Liver (tissue), 8 donors: ENCODE measurements at regions not wholly inside any gene's neighbourhood (a gene's known extent, or its start where the extent isn't known, plus 50 kb on each side); places are given as distances from the start of the nearest gene placed in this dataset.

Experiments
- DNase-seq: peaks from one replicate; pipeline ENCODE4 v3.0.0-alpha.2; 2017; ENCODE audit warnings: low spot score
- H3K27ac ChIP-seq, 2 donors: one replicate each; pipeline ENCODE4 v1.7.0; 2013; ENCODE audit warnings: inconsistent platforms in 2 of 2, low read length in 2 of 2, control low read depth in 1 of 2, low read depth in 1 of 2, mild to moderate bottlenecking in 1 of 2
- H3K27me3 ChIP-seq, 4 donors: one replicate each; pipeline versions ENCODE4 v1.6.1 to v1.7.0; 2013; ENCODE audit warnings: low read length in 3 of 4, inconsistent platforms in 1 of 4, mild to moderate bottlenecking in 1 of 4, moderate library complexity in 1 of 4; ENCODE audit not compliant: control insufficient read depth in 4 of 4, insufficient read depth in 4 of 4
- H3K36me3 ChIP-seq, 4 donors: one replicate each; pipeline versions ENCODE4 v1.6.1 to v1.7.0; 2013; ENCODE audit warnings: low read length in 3 of 4, mild to moderate bottlenecking in 3 of 4, low read depth in 1 of 4, moderate library complexity in 1 of 4; ENCODE audit not compliant: control insufficient read depth in 4 of 4, insufficient read depth in 3 of 4
- H3K4me1 ChIP-seq, 4 donors: one replicate each; pipeline versions ENCODE4 v1.6.1 to v1.7.0; 2013; ENCODE audit warnings: low read length in 3 of 4, mild to moderate bottlenecking in 3 of 4, moderate library complexity in 1 of 4; ENCODE audit not compliant: control insufficient read depth in 4 of 4, insufficient read depth in 4 of 4
- H3K4me3 ChIP-seq, 3 donors: one replicate each; pipeline versions ENCODE4 v1.6.1 to v1.7.0; 2013; ENCODE audit warnings: low read length in 3 of 3, control low read depth in 1 of 3, low read depth in 1 of 3, mild to moderate bottlenecking in 1 of 3
- H3K9ac ChIP-seq, 2 donors: one replicate each; pipeline ENCODE4 v1.7.0; 2013; ENCODE audit warnings: low read length in 2 of 2, mild to moderate bottlenecking in 2 of 2, moderate library complexity in 2 of 2, control low read depth in 1 of 2, low read depth in 1 of 2
- H3K9me3 ChIP-seq, 4 donors: one replicate each; pipeline versions ENCODE4 v1.6.1 to v1.7.0; 2013; ENCODE audit warnings: low read length in 3 of 4; ENCODE audit not compliant: control insufficient read depth in 4 of 4
- EGR1 ChIP-seq, 2 donors: IDR thresholded peaks; 2 replicates each; pipeline ENCODE4 v1.6.1; 2016 to 2018; ENCODE audit warnings: antibody characterized with exemption in 2 of 2, low read depth in 2 of 2
- FOXA1 ChIP-seq: IDR thresholded peaks from 2 replicates; pipeline ENCODE4 v1.6.1; 2016; ENCODE audit warnings: antibody characterized with exemption
- FOXA2 ChIP-seq: IDR thresholded peaks from 2 replicates; pipeline ENCODE4 v1.6.1; 2016; ENCODE audit warnings: antibody characterized with exemption
- GABPA ChIP-seq, 2 donors: IDR thresholded peaks in 1 of 2; conservative IDR thresholded peaks in 1 of 2; 2 replicates each; pipeline ENCODE4 v1.6.1; 2016; ENCODE audit warnings: antibody characterized with exemption in 2 of 2, mild to moderate bottlenecking in 1 of 2, moderate library complexity in 1 of 2
- HNF4A ChIP-seq, 2 donors: conservative IDR thresholded peaks; 2 replicates each; pipeline ENCODE4 v1.6.1; 2016; ENCODE audit warnings: antibody characterized with exemption in 2 of 2, mild to moderate bottlenecking in 2 of 2
- HNF4G ChIP-seq: IDR thresholded peaks from 2 replicates; pipeline ENCODE4 v1.6.1; 2016; ENCODE audit warnings: antibody characterized with exemption
- JUND ChIP-seq, 2 donors: IDR thresholded peaks; 2 replicates each; pipeline ENCODE4 v1.6.1; 2016; ENCODE audit warnings: antibody characterized with exemption in 2 of 2
- NR2F2 ChIP-seq: IDR thresholded peaks from 2 replicates; pipeline ENCODE4 v1.6.1; 2016; ENCODE audit warnings: antibody characterized with exemption
- RAD21 ChIP-seq, 2 donors: IDR thresholded peaks; 2 replicates each; pipeline ENCODE4 v1.6.1; 2016; ENCODE audit warnings: antibody characterized with exemption in 2 of 2, mild to moderate bottlenecking in 2 of 2
- REST ChIP-seq: IDR thresholded peaks from 2 replicates; pipeline ENCODE4 v1.6.1; 2016; ENCODE audit warnings: antibody characterized with exemption, mild to moderate bottlenecking
- RXRA ChIP-seq, 2 donors: IDR thresholded peaks; 2 replicates each; pipeline ENCODE4 v1.6.1; 2017 to 2018; ENCODE audit warnings: antibody characterized with exemption in 2 of 2, mild to moderate bottlenecking in 1 of 2
- SP1 ChIP-seq: IDR thresholded peaks from 2 replicates; pipeline ENCODE4 v1.6.1; 2018; ENCODE audit warnings: antibody characterized with exemption, mild to moderate bottlenecking
- TAF1 ChIP-seq: conservative IDR thresholded peaks from 2 replicates; pipeline ENCODE4 v1.6.1; 2016; ENCODE audit warnings: antibody characterized with exemption, mild to moderate bottlenecking
- YY1 ChIP-seq: IDR thresholded peaks from 2 replicates; pipeline ENCODE4 v1.6.1; 2016; ENCODE audit warnings: antibody characterized with exemption, mild to moderate bottlenecking
- WGBS: extraction: QIAGEN DNeasy Blood & Tissue Kit; methylation state at CpG from one replicate; pipeline ENCODE4 v1.1.7; 2013; 5-methylcytosine and 5-hydroxymethylcytosine counted together
- TF ChIP-seq, protein P1 (sequence below): IDR thresholded peaks from 2 replicates; pipeline ENCODE4 v1.6.1; 2016; ENCODE audit warnings: antibody characterized with exemption
- TF ChIP-seq, protein P2 (sequence below): fragments of 150-350 bp; IDR thresholded peaks from 2 replicates; pipeline ENCODE4 v1.5.1; 2017; ENCODE audit warnings: improper control_type of control experiment, low read depth, low read length; ENCODE audit not compliant: missing input control
- TF ChIP-seq, protein P3 (sequence below): IDR thresholded peaks from 2 replicates; pipeline ENCODE4 v1.6.1; 2016; ENCODE audit warnings: antibody characterized with exemption
- TF ChIP-seq, protein P4 (sequence below): IDR thresholded peaks from 2 replicates; pipeline ENCODE4 v1.6.1; 2016; ENCODE audit warnings: antibody characterized with exemption
- donor health status: healthy.
- donor health status: healthy.
- donor health status: healthy.
- donor health status: healthy.
- donor health status: healthy.

- Histone ChIP-seq H3K4me3 (no peak overlapping the region), H3K4me1 (no peaks in the 10 kb centered on the region), H3K27me3 (no peaks in the 10 kb centered on the region), H3K9ac (no peak overlapping the region), H3K36me3 (no peaks in the 10 kb centered on the region), H3K9me3 (no peaks in the 10 kb centered on the region), H3K27ac (no peak overlapping the region)
- no peak for DNase-seq
- no peak for TF ChIP-seq FOXA1
- TF ChIP-seq RXRA (IDR thresholded peaks at IDR 0.05): no peak
- no peak for TF ChIP-seq EGR1 (IDR thresholded peaks at IDR 0.05; ENCODE audit: low read depth in 2 of 2)
- TF ChIP-seq GABPA (IDR thresholded peaks at IDR 0.05 in 1 of 2, conservative IDR thresholded peaks at IDR 0.05 in 1 of 2): no peak
- no peak for TF ChIP-seq TAF1
- WGBS: 80% methylated on average over 4 of the region's 4 CpGs
These were observed 213.3 kb upstream of the OSR1 start for GRCh38 chr2:19571773-19572172.

DNA sequence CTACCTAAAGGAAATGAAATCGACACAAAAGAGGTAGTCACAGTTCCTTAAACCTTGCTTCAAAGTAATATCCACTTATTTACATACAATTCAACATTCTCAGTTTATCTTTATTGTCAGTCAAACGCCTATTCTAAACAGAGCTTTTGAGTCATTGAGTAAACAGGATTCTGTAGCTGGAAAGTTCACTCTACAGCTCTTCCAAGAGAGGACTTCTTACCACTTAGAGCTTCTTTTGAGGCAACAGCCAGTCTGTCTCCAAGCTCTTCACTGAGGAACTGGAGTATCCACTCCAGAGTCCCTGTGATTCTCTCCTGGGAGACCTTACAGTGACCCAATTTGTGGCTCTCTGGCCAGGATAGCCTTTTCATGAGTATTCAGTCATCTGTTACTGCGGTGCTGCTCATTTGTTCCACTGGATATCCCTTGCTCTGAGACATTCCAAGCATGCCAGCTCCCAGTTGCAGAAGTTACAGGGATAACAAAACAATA is 210.9 kb upstream of the OSR1 start:
- Histone ChIP-seq H3K9me3 (no peaks in the 10 kb centered on the region), H3K36me3 (no peaks in the 10 kb centered on the region), H3K27ac (no peak overlapping the region), H3K27me3 (no peaks in the 10 kb centered on the region), H3K9ac (no peak overlapping the region), H3K4me3 (no peak overlapping the region), H3K4me1 (no peaks in the 10 kb centered on the region)
- TF ChIP-seq RXRA (IDR thresholded peaks at IDR 0.05) (no peak), NR2F2 (no peak), FOXA1 (no peak), YY1 (no peak), RAD21 (IDR thresholded peaks at IDR 0.05) (no peak), REST (no peak), GABPA (IDR thresholded peaks at IDR 0.05 in 1 of 2, conservative IDR thresholded peaks at IDR 0.05 in 1 of 2) (no peak), HNF4G (no peak), JUND (IDR thresholded peaks at IDR 0.05) (no peak), FOXA2 (no peak), TAF1 (no peak), EGR1 (IDR thresholded peaks at IDR 0.05; ENCODE audit: low read depth in 2 of 2) (no peak), SP1 (no peak), HNF4A (conservative IDR thresholded peaks at IDR 0.05) (no peak)
- TF ChIP-seq, protein P1, sequence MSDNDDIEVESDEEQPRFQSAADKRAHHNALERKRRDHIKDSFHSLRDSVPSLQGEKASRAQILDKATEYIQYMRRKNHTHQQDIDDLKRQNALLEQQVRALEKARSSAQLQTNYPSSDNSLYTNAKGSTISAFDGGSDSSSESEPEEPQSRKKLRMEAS: no peak
- TF ChIP-seq, protein P2, sequence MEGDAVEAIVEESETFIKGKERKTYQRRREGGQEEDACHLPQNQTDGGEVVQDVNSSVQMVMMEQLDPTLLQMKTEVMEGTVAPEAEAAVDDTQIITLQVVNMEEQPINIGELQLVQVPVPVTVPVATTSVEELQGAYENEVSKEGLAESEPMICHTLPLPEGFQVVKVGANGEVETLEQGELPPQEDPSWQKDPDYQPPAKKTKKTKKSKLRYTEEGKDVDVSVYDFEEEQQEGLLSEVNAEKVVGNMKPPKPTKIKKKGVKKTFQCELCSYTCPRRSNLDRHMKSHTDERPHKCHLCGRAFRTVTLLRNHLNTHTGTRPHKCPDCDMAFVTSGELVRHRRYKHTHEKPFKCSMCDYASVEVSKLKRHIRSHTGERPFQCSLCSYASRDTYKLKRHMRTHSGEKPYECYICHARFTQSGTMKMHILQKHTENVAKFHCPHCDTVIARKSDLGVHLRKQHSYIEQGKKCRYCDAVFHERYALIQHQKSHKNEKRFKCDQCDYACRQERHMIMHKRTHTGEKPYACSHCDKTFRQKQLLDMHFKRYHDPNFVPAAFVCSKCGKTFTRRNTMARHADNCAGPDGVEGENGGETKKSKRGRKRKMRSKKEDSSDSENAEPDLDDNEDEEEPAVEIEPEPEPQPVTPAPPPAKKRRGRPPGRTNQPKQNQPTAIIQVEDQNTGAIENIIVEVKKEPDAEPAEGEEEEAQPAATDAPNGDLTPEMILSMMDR: no peak
- TF ChIP-seq, protein P3, sequence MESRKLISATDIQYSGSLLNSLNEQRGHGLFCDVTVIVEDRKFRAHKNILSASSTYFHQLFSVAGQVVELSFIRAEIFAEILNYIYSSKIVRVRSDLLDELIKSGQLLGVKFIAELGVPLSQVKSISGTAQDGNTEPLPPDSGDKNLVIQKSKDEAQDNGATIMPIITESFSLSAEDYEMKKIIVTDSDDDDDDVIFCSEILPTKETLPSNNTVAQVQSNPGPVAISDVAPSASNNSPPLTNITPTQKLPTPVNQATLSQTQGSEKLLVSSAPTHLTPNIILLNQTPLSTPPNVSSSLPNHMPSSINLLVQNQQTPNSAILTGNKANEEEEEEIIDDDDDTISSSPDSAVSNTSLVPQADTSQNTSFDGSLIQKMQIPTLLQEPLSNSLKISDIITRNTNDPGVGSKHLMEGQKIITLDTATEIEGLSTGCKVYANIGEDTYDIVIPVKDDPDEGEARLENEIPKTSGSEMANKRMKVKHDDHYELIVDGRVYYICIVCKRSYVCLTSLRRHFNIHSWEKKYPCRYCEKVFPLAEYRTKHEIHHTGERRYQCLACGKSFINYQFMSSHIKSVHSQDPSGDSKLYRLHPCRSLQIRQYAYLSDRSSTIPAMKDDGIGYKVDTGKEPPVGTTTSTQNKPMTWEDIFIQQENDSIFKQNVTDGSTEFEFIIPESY: no peak
- TF ChIP-seq, protein P4, sequence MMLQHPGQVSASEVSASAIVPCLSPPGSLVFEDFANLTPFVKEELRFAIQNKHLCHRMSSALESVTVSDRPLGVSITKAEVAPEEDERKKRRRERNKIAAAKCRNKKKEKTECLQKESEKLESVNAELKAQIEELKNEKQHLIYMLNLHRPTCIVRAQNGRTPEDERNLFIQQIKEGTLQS: no peak
- 36% methylated on average over 3 of the region's 3 CpGs for WGBS
- no peak for DNase-seq
